Spleen (tissue), 7 donors: ENCODE measurements at regions not wholly inside any gene's neighbourhood (a gene's known extent, or its start where the extent isn't known, plus 50 kb on each side); places are given as distances from the start of the nearest gene placed in this dataset.

Experiments used
- POLR2A ChIP-seq, 3 donors: fragments of 450-650 bp; IDR thresholded peaks; one replicate each; pipeline ENCODE4 v1.5.1; 2017; ENCODE audit warnings: antibody characterized with exemption in 3 of 3, mild to moderate bottlenecking in 1 of 3
- TF ChIP-seq, protein P1 (sequence below), 11 experiments: fragments of 200-600 bp in 7 of 11; fragments of 450-650 bp in 4 of 11; sonication (generic) in 4 of 11; IDR thresholded peaks in 8 of 11; conservative IDR thresholded peaks in 3 of 11; 1 replicate in 7 of 11; 2 replicates in 4 of 11; pipeline versions ENCODE4 v1.4.0 to v1.8.0; 2016 to 2021; ENCODE audit warnings: antibody characterized with exemption in 11 of 11, inconsistent platforms in 4 of 11, mild to moderate bottlenecking in 1 of 11
- donor health status: DM: no; HTN: no; CAD: no; lungs with moderate emphysema.
- donor health status: DM: no; HTN: no; CAD: no.
- donor health status: DM: no; HTN: no; CAD: no.

DNA sequence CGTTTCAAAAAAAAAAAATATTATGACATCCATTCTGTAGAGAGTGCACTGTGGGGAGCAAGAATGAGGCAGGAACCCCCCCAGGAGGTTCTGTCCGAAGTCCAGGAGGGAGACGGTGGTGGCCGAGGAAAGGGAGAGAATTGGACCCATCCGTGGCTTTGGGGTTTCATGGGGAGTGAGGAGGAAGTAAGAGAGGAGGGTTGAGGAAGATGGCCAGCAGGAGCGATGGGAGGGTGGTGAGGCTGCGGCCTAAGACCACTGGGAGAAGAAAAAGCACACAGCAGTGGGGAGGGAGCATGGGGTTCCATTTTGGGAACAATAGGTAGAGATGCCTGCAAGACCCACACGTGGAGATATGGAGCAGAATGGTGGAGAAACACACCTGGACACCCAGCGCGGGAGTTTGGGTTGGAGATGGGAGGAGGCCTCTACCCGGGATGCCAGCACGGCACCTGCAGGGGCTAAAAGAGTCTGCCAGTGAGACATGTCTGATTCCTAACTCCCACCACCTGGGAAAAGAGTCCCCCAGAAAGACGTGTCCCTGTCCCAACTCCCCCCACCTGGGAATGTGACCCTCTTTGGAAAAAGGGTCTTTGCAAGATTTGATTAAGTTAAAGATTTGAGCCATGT lies 72.5 kb upstream of the SHANK2 start:
- TF ChIP-seq, protein P1, sequence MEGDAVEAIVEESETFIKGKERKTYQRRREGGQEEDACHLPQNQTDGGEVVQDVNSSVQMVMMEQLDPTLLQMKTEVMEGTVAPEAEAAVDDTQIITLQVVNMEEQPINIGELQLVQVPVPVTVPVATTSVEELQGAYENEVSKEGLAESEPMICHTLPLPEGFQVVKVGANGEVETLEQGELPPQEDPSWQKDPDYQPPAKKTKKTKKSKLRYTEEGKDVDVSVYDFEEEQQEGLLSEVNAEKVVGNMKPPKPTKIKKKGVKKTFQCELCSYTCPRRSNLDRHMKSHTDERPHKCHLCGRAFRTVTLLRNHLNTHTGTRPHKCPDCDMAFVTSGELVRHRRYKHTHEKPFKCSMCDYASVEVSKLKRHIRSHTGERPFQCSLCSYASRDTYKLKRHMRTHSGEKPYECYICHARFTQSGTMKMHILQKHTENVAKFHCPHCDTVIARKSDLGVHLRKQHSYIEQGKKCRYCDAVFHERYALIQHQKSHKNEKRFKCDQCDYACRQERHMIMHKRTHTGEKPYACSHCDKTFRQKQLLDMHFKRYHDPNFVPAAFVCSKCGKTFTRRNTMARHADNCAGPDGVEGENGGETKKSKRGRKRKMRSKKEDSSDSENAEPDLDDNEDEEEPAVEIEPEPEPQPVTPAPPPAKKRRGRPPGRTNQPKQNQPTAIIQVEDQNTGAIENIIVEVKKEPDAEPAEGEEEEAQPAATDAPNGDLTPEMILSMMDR (IDR thresholded peaks at IDR 0.05 in 8 of 11, conservative IDR thresholded peaks at IDR 0.05 in 3 of 11): no peak
- no peak for TF ChIP-seq POLR2A (IDR thresholded peaks at IDR 0.05)
